ENCODE measurements at regions not wholly inside any gene's neighbourhood (a gene's known extent, or its start where the extent isn't known, plus 50 kb on each side); places are given as distances from the start of the nearest gene placed in this dataset.

DNA sequence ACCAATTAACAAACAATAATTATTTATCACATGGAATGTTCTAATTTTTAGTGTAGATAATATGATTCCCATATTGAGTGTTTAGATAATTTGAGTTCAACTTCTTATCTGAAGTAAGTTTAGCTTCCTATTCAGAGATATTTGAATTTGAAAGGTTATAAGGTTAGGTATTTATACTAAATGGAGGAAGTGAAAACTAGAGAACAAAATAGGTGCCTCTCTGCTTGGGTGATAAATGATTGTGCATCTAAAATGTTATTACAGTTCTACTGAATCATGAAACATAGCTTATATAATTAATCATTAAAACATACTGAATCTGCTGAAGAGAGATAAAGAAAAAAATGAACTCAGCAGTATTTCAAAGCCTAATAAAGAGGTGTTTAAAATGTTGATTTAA, 1174.3 kb downstream of the XPNPEP1 start:
- TF ChIP-seq EZH2 (IDR thresholded peaks at IDR 0.05; ENCODE audit: insufficient read depth, poor library complexity, severe bottlenecking) (no peak), EZH2phosphoT487 (IDR thresholded peaks at IDR 0.05; ENCODE audit: insufficient read depth, low read depth) (no peak)

Measured in GM23248 (cell line).